Astrocyte of the spinal cord (primary cell): ENCODE measurements at regions not wholly inside any gene's neighbourhood (a gene's known extent, or its start where the extent isn't known, plus 50 kb on each side); places are given as distances from the start of the nearest gene placed in this dataset.

Experiments
- DNase-seq: peaks from one replicate; pipeline ENCODE4 v3.0.0; 2011; ENCODE audit warnings: low read depth, low spot score
- H3K4me3 ChIP-seq: 2 replicates; pipeline ENCODE4 v1.5.1; 2011; ENCODE audit warnings: low read depth, mild to moderate bottlenecking, low read length, moderate library complexity
- CTCF ChIP-seq: IDR thresholded peaks from 2 replicates; pipeline ENCODE4 v1.5.1; 2012; ENCODE audit warnings: low read depth, mild to moderate bottlenecking, low read length, inconsistent platforms
- in situ Hi-C: cut with HindIII; loops from 2 replicates; pipeline ENCODE4 v1.10.0; 2017; ENCODE audit warnings: low sequenced_read_pairs

GRCh38 chr6:140284871-140285270 lies 910.4 kb upstream of the CITED2 start:
- no peak overlapping the region for H3K4me3 ChIP-seq
- in situ Hi-C loops: no loop called here
- no peak for TF ChIP-seq CTCF
- no peak for DNase-seq

DNA sequence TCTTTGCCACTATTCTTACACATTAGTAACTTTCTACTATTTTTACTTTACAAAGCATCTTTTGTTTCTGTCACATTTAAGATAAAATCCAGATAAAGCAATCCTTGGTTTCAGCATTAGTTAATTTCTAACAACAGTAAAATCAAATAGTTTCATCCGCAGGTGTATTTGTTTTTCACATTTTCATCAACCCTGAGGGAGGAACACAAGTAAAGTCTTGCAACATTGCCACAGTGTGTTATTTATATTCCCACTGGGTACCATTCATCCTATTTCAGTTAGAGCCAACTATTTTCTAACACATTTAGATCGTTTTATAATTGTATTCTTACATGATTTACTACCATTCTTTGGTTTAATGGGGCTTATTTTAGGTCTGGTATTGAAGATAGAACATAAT lies 908.7 kb upstream of the CITED2 start:
- no peak for DNase-seq
- in situ Hi-C loops: no loop called here
- no peak for TF ChIP-seq CTCF
- no peak overlapping the region for H3K4me3 ChIP-seq

- in situ Hi-C loops: no loop called here
- DNase-seq: no peak
- TF ChIP-seq CTCF: no peak
- no peak overlapping the region for H3K4me3 ChIP-seq
Observed at GRCh38 chr6:140281767-140282166, 907.3 kb upstream of the CITED2 start.

DNA sequence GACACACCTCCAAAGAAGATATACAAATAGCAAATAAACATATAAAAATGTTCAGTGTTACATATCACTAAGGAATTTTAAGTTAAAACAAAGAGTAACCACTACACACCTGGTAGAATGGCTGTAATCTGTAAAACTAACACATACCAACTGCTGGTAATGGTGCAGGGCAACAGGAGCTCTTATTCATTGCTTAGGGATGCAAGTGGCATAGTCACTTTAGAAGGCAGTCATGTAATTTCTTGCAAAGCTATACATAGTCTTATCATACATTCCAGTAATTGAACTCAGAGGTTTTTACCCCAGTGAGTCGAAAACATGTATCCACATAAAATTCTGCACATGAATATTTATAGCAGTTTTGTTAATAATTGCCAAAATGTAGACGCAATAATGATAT lies 906.8 kb upstream of the CITED2 start:
- no peak for TF ChIP-seq CTCF
- no peak overlapping the region for H3K4me3 ChIP-seq
- no peak for DNase-seq
- in situ Hi-C loops: no loop called here

DNA sequence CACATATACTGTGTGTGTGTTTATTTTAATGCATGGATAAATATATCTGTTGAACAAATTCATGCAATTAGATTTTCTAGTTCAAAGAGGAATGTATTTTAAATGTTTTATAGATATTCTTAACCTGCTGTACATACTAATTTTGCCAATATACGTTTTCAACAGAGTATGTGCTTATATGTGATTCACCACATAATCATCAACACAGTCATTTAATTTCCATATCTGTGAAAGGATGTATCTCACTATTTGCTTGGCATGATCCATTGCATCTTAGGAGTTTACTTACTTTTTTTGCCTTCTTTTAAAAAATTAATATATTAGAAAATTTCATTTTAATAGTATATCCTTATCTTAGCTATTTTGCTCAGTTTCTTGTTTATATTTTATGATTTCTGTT lies 902.3 kb upstream of the CITED2 start:
- TF ChIP-seq CTCF: no peak
- no peak overlapping the region for H3K4me3 ChIP-seq
- in situ Hi-C loops: no loop called here
- no peak for DNase-seq

GRCh38 chr6:140276133-140276532 lies 901.7 kb upstream of the CITED2 start:
- TF ChIP-seq CTCF: no peak
- in situ Hi-C loops: no loop called here
- H3K4me3 ChIP-seq: no peak overlapping the region
- no peak for DNase-seq

GRCh38 chr6:140275725-140276124 lies 901.3 kb upstream of the CITED2 start:
- in situ Hi-C loops: no loop called here
- no peak for DNase-seq
- no peak for TF ChIP-seq CTCF
- no peak overlapping the region for H3K4me3 ChIP-seq
